ENCODE measurements at regions not wholly inside any gene's neighbourhood (a gene's known extent, or its start where the extent isn't known, plus 50 kb on each side); places are given as distances from the start of the nearest gene placed in this dataset.

DNA sequence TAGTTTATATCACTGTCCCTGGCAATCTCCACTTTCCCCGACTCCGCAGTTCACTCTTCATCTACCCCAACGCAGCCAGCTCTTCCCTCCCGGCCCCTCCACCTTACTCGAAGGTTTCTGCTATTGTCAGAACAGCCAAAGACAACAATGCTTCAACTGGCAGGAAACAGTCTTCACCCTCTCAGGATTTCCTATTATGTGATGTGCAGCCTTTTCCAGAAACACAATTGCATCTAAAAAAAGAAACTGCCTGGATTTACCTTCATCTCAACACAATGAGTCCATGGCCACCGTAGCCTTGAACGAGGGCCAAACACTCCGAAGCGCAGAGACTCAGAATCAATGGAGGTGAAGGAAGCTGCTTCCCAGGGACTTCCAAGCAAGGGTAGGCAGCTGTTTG is 182.1 kb upstream of the TSC22D2 start:
- peaks cover 24% of the 10 kb centered on the region for H3K27me3 Mint-ChIP-seq (ENCODE audit: low read depth)
- no peak overlapping the region for H3K4me3 Mint-ChIP-seq
- no peaks in the 10 kb centered on the region for H3K36me3 Mint-ChIP-seq (ENCODE audit: low read depth)
- no peak for DNase-seq
- intact Hi-C loops (cut with micrococcal nuclease) = no loop called here
- H3K27ac Mint-ChIP-seq = no peak overlapping the region
- peaks cover 2% of the 10 kb centered on the region for H3K4me1 Mint-ChIP-seq (ENCODE audit: low read depth)
- CTCF ChIA-PET = interaction anchor here (0.6 to 1.7 kb wide), 6 partner anchors 14 to 1459 kb away, joined by 3 to 6 read pairs (median 4); no protein-coding TSS in a partner anchor
- no peaks in the 10 kb centered on the region for H3K9me3 Mint-ChIP-seq

DNA sequence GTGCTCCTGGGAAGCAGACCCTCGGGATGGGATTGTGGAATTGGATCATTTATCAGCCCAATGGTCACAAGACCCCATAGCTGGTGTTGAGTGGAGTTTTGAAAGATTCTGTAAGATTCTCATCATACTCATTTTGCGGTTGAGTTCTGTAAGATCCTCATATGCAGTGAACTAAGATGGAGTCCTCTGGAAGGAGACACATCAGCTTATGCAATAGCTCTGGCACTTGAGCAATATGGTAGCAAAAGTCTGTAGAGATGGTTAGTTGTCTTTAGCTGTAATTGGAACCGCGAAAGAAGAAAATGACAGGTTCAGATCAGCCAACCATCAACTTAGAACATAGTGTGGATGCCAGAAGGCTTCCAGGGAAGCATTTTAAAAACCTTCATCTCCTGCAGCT is 184.5 kb upstream of the TSC22D2 start:
- DNase-seq = no peak
- Mint-ChIP-seq H3K4me3 (no peak overlapping the region), H3K9me3 (no peaks in the 10 kb centered on the region), H3K27ac (no peak overlapping the region), H3K36me3 (ENCODE audit: low read depth) (no peaks in the 10 kb centered on the region), H3K4me1 (ENCODE audit: low read depth) (peaks cover 2% of the 10 kb centered on the region), H3K27me3 (ENCODE audit: low read depth) (peaks cover 27% of the 10 kb centered on the region)
- intact Hi-C loops (cut with micrococcal nuclease) = loop anchor here (5.0 kb wide), 1 partner anchor 411 kb away; the partner anchor contains the start of gene RNF13
- CTCF ChIA-PET = interaction anchor here (1.0 to 1.3 kb wide), 2 partner anchors 11 to 255 kb away, joined by 3 to 5 read pairs; no protein-coding TSS in a partner anchor

DNA sequence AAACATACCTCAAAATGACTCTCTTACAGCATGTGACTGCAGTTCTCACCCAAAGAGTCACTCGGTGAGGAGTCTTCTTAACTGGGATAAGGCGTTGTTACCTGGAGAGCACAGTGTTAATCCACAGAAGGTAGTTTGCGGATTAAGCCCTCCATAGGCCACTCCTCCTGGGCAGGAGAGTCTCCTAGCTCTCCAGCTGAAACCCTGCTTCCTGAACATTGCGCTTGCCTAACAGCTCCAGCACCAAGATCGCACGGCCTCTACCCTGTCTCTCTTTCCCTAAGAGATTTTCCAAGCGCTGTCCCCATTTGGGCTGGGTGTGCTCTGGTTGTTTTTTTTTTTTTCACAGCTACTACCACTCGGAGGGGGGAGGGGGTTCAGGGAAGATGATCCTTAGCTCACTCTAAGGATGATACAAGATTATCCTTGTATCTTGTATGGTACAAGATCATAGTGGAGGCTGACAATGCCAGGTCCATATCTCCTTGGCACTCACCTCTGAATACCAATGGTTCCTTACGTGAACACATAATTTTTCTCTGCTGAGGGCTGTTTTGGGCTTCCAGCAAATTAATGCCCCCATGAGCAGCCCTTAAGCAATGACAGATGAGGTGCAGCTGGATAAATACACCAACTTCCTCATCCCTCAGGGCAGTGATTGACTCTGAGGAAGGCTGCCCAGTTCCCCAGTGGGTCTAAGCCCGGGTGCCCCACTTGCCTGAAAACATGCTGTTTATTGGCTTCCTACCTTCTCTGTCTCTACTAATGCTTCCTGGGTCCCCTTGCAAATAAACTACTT is 185.2 kb upstream of the TSC22D2 start:
- CTCF ChIA-PET = interaction anchor here (0.7 to 1.3 kb wide), 7 partner anchors 10 to 285 kb away, joined by 3 to 7 read pairs (median 5); no protein-coding TSS in a partner anchor
- H3K27ac Mint-ChIP-seq = no peak overlapping the region
- peaks cover 2% of the 10 kb centered on the region for H3K4me1 Mint-ChIP-seq (ENCODE audit: low read depth)
- peaks cover 27% of the 10 kb centered on the region for H3K27me3 Mint-ChIP-seq (ENCODE audit: low read depth)
- H3K4me3 Mint-ChIP-seq = no peak overlapping the region
- H3K9me3 Mint-ChIP-seq = no peaks in the 10 kb centered on the region
- intact Hi-C loops (cut with micrococcal nuclease) = loop anchor here (5.0 kb wide), 1 partner anchor 411 kb away; the partner anchor contains the start of gene RNF13
- no peaks in the 10 kb centered on the region for H3K36me3 Mint-ChIP-seq (ENCODE audit: low read depth)
- no peak for DNase-seq

DNA sequence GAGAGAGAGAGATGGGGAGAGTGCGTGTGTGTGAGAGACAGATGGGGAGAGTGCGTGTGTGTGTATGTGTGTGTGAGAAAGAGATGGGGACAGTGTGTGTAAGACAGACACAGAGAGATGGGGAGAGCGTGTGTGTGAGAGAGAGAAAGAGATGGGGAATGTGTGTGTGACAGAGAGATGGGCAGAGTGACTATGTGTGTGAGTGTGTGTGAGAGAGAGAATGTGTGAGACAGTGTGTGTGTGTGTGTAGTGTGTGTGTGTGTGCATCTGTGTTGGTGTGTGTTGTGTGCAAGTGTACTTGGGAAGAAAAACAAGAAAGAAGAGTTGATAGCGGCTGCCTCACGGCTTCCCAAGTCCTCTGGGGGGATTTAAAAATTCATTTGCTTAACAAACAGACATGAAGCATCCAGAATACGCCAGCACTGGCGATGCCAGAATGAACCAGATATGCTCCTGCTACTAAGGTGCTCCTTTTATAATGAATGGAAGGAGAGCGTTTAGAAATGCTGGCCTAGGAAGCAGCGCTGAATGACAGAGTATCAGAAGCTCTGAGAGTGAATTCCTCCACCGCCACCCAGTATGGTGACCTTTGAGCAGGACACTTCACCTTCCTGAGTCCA is 186.1 kb upstream of the TSC22D2 start:
- intact Hi-C loops (cut with micrococcal nuclease) = loop anchor here (1.0 to 5.0 kb wide), 2 partner anchors 255 to 410 kb away; partner anchors contain the start of gene RNF13
- Mint-ChIP-seq H3K27ac (no peak overlapping the region), H3K27me3 (ENCODE audit: low read depth) (peaks cover 29% of the 10 kb centered on the region), H3K4me1 (ENCODE audit: low read depth) (peaks cover 2% of the 10 kb centered on the region), H3K36me3 (ENCODE audit: low read depth) (no peaks in the 10 kb centered on the region), H3K4me3 (no peak overlapping the region), H3K9me3 (no peaks in the 10 kb centered on the region)
- no peak for DNase-seq
- CTCF ChIA-PET = interaction anchor here (0.7 to 1.3 kb wide), 6 partner anchors 10 to 284 kb away, joined by 3 to 7 read pairs (median 6); no protein-coding TSS in a partner anchor

DNA sequence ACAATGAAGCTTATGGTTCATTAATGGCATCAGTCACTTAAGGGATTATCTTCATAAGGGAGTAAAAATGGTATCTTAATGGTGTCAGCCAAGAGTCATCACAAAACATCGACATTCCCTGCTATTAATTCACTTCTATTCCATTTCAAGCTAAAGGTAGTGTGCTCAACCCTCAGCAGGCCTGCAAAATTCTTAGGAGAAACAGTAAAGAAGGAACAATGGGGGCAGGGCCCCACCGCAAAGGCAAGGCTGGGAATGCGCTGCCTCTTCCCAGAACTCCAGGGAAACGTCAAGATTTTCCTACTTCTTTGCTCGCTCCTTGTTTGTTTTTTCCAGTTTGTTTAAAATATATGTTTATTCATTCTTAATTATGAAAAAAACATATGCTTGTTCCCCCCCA is 187.3 kb upstream of the TSC22D2 start:
- no peak for DNase-seq
- H3K4me3 Mint-ChIP-seq = no peak overlapping the region
- no peak overlapping the region for H3K27ac Mint-ChIP-seq
- intact Hi-C loops (cut with micrococcal nuclease) = loop anchor here (1.0 to 5.0 kb wide), 2 partner anchors 253 to 408 kb away; partner anchors contain the start of gene RNF13
- peaks cover 2% of the 10 kb centered on the region for H3K4me1 Mint-ChIP-seq (ENCODE audit: low read depth)
- CTCF ChIA-PET = interaction anchor here (0.6 to 1.8 kb wide), 15 partner anchors 9 to 728 kb away, joined by 3 to 17 read pairs (median 3); no protein-coding TSS in a partner anchor
- no peaks in the 10 kb centered on the region for H3K9me3 Mint-ChIP-seq
- no peaks in the 10 kb centered on the region for H3K36me3 Mint-ChIP-seq (ENCODE audit: low read depth)
- H3K27me3 Mint-ChIP-seq (ENCODE audit: low read depth) = peaks cover 23% of the 10 kb centered on the region

- no peak overlapping the region for H3K4me3 Mint-ChIP-seq
- H3K36me3 Mint-ChIP-seq (ENCODE audit: low read depth) = no peaks in the 10 kb centered on the region
- H3K4me1 Mint-ChIP-seq (ENCODE audit: low read depth) = peaks cover 2% of the 10 kb centered on the region
- no peak for DNase-seq
- CTCF ChIA-PET = interaction anchor here (0.6 to 1.8 kb wide), 15 partner anchors 10 to 679 kb away, joined by 3 to 17 read pairs (median 3); no protein-coding TSS in a partner anchor
- no peaks in the 10 kb centered on the region for H3K9me3 Mint-ChIP-seq
- H3K27ac Mint-ChIP-seq = no peak overlapping the region
- peaks cover 26% of the 10 kb centered on the region for H3K27me3 Mint-ChIP-seq (ENCODE audit: low read depth)
- intact Hi-C loops (cut with micrococcal nuclease) = loop anchor here (5.0 kb wide), 1 partner anchor 408 kb away; the partner anchor contains the start of gene RNF13
Measured at GRCh38 chr3:150220041-150220440, 188.1 kb upstream of the TSC22D2 start.

DNA sequence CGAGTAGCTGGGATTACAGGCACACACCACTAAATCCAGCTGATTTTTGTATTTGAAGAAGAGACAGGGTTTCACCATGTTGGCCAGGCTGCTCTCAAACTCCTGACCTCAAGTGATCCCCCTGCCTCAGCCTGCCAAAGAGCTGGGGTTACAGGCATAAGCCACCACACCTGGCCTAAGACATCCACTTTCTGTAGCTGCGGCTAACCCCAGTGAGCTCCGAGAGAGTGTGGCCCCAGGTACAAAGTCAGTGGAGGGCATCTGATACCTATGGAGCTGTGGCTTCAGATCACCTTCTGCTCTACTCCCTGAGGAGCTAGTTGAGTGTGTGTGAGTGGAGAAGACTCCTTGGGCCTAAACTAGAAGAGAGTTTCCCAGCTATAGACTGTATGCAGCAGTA is 189.3 kb upstream of the TSC22D2 start:
- no peaks in the 10 kb centered on the region for H3K9me3 Mint-ChIP-seq
- CTCF ChIA-PET = interaction anchor here (1.2 to 1.7 kb wide), 2 partner anchors 69 to 282 kb away, joined by 3 to 5 read pairs; no protein-coding TSS in a partner anchor
- intact Hi-C loops (cut with micrococcal nuclease) = no loop called here
- no peaks in the 10 kb centered on the region for H3K36me3 Mint-ChIP-seq (ENCODE audit: low read depth)
- peaks cover 2% of the 10 kb centered on the region for H3K4me1 Mint-ChIP-seq (ENCODE audit: low read depth)
- H3K27ac Mint-ChIP-seq = no peak overlapping the region
- H3K4me3 Mint-ChIP-seq = no peak overlapping the region
- H3K27me3 Mint-ChIP-seq (ENCODE audit: low read depth) = peaks cover 26% of the 10 kb centered on the region
- no peak for DNase-seq

DNA sequence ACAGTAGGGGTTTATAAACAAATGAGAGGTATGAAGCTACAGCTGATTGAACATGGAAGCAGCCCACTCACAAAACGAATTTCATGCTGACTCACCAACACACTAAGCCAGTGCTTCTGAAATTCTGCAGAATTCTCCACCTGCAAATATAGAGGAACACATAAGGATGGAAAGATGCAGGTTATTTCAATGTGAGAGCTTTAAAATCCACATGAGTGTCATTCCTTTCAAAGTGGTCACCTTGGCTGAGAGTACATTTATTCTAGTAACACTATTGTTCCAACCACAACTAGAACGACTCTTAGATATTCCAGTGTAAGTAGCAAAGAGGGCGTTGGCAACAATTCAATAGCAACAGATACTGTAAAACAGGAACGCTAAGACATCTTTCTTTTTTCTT is 189.9 kb upstream of the TSC22D2 start:
- CTCF ChIA-PET = interaction anchor here (0.9 to 1.7 kb wide), 3 partner anchors 34 to 281 kb away, joined by 4 to 5 read pairs (median 4); no protein-coding TSS in a partner anchor
- Mint-ChIP-seq H3K9me3 (no peaks in the 10 kb centered on the region), H3K36me3 (ENCODE audit: low read depth) (no peaks in the 10 kb centered on the region)

DNA sequence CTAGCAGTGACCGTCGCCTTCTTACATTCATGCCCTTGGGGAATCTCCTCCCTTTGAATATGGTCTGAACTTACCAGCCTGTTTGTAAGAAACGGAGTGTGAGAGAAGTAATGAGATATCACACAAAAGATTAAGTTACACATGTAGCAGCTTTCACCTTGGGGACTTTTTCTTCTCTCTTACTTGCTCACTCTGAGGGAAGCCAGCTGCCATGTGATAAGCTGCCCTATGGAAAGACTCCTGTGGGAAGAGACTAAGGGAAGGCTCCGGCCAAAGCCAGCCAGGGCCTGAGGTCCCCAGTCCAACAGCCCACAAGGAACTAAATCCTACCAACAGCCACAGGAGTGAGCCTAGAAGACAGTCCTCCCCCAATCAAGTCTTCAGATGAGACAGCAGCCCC is 190.4 kb upstream of the TSC22D2 start:
- no peaks in the 10 kb centered on the region for H3K9me3 Mint-ChIP-seq
- no peak for DNase-seq
- no peak overlapping the region for H3K4me3 Mint-ChIP-seq
- CTCF ChIA-PET = interaction anchor here (0.7 to 1.7 kb wide), 4 partner anchors 34 to 281 kb away, joined by 3 to 5 read pairs (median 4); no protein-coding TSS in a partner anchor
- H3K27me3 Mint-ChIP-seq (ENCODE audit: low read depth) = peaks cover 22% of the 10 kb centered on the region
- H3K27ac Mint-ChIP-seq = no peak overlapping the region
- no peaks in the 10 kb centered on the region for H3K36me3 Mint-ChIP-seq (ENCODE audit: low read depth)
- H3K4me1 Mint-ChIP-seq (ENCODE audit: low read depth) = peaks cover 2% of the 10 kb centered on the region
- intact Hi-C loops (cut with micrococcal nuclease) = no loop called here

More for the DNA sequence above, 189.9 kb upstream of the TSC22D2 start:
- no peak overlapping the region for H3K4me3 Mint-ChIP-seq
- intact Hi-C loops (cut with micrococcal nuclease) = no loop called here
- H3K27ac Mint-ChIP-seq = no peak overlapping the region
- H3K27me3 Mint-ChIP-seq (ENCODE audit: low read depth) = peaks cover 23% of the 10 kb centered on the region
- DNase-seq = no peak
- peaks cover 2% of the 10 kb centered on the region for H3K4me1 Mint-ChIP-seq (ENCODE audit: low read depth)

GRCh38 chr3:150216866-150217600 is 191.1 kb upstream of the TSC22D2 start:
- intact Hi-C loops (cut with micrococcal nuclease) = no loop called here
- no peak for DNase-seq
- no peaks in the 10 kb centered on the region for H3K9me3 Mint-ChIP-seq
- no peaks in the 10 kb centered on the region for H3K36me3 Mint-ChIP-seq (ENCODE audit: low read depth)
- no peak overlapping the region for H3K27ac Mint-ChIP-seq
- peaks cover 2% of the 10 kb centered on the region for H3K4me1 Mint-ChIP-seq (ENCODE audit: low read depth)
- CTCF ChIA-PET = interaction anchor here (0.7 to 1.7 kb wide), 3 partner anchors 33 to 280 kb away, joined by 3 to 5 read pairs (median 4); no protein-coding TSS in a partner anchor
- no peak overlapping the region for H3K4me3 Mint-ChIP-seq
- peaks cover 19% of the 10 kb centered on the region for H3K27me3 Mint-ChIP-seq (ENCODE audit: low read depth)

- DNase-seq = no peak
- Mint-ChIP-seq H3K27ac (no peak overlapping the region), H3K36me3 (ENCODE audit: low read depth) (no peaks in the 10 kb centered on the region), H3K4me1 (ENCODE audit: low read depth) (peaks cover 1% of the 10 kb centered on the region), H3K9me3 (no peaks in the 10 kb centered on the region), H3K27me3 (ENCODE audit: low read depth) (peaks cover 12% of the 10 kb centered on the region), H3K4me3 (no peak overlapping the region)
- intact Hi-C loops (cut with micrococcal nuclease) = no loop called here
- CTCF ChIA-PET = no interaction called here
Measured at GRCh38 chr3:150216041-150216811, 191.9 kb upstream of the TSC22D2 start.

Data from activated naive CD4-positive, alpha-beta T cell treated with anti-CD3 and anti-CD28 coated beads for 36 hours (primary cell).